ENCODE measurements at regions not wholly inside any gene's neighbourhood (a gene's known extent, or its start where the extent isn't known, plus 50 kb on each side); places are given as distances from the start of the nearest gene placed in this dataset.
"Not testable (repeated sequence)": the region's sequence is repeated elsewhere in the genome, so short reads cannot be mapped to it uniquely, and the experiment has no call there.

GRCh38 chr13:38223089-38223488 lies 126.6 kb upstream of the UFM1 start:
- H2AFZ ChIP-seq (ENCODE audit: low read depth, low read length), result no peak overlapping the region
- H3K14ac ChIP-seq (ENCODE audit: low read length in 2 of 2), result no peak overlapping the region
- H2BK5ac ChIP-seq (ENCODE audit: low read depth, low read length, poor library complexity, severe bottlenecking), result no peak overlapping the region
- peak; percentile 31 for DNase-seq
- no peak overlapping the region for H3K27ac ChIP-seq (ENCODE audit: low read length, poor library complexity, severe bottlenecking)
- no peak overlapping the region for H4K91ac ChIP-seq (ENCODE audit: low read length)
- H4K8ac ChIP-seq (ENCODE audit: low read length), result no peak overlapping the region
- H3K9ac ChIP-seq (ENCODE audit: low read length), result no peak overlapping the region
- H3K4me2 ChIP-seq (ENCODE audit: low read length, poor library complexity, severe bottlenecking), result no peak overlapping the region
- no peak overlapping the region for H3K4me3 ChIP-seq (ENCODE audit: insufficient read depth in 1 of 2, low read depth in 1 of 2, low read length in 2 of 2)
- no peak overlapping the region for H2BK12ac ChIP-seq (ENCODE audit: low read length in 2 of 2)
- no peak overlapping the region for H2AK5ac ChIP-seq (ENCODE audit: low read length, severe bottlenecking)
- H3K9me3 ChIP-seq (ENCODE audit: control insufficient read depth, low read length), result no peaks in the 10 kb centered on the region
- no peaks in the 10 kb centered on the region for H3K79me1 ChIP-seq (replicated peaks; ENCODE audit: low read length, poor library complexity, severe bottlenecking)
- H3K23ac ChIP-seq (ENCODE audit: low read length in 2 of 2), result no peak overlapping the region
- no peaks in the 10 kb centered on the region for H3K27me3 ChIP-seq (ENCODE audit: control insufficient read depth in 1 of 2, insufficient read depth in 1 of 2, low read length in 2 of 2)
- H3K4ac ChIP-seq (ENCODE audit: low read depth in 1 of 2, low read length in 2 of 2), result no peak overlapping the region
- no peak overlapping the region for H2BK120ac ChIP-seq (ENCODE audit: low read depth, low read length)
- H2BK15ac ChIP-seq (ENCODE audit: low read depth, poor library complexity, severe bottlenecking), result no peak overlapping the region
- WGBS, result no CpG with 5 or more reads among the region's 1 CpG
- no peaks in the 10 kb centered on the region for H3K4me1 ChIP-seq (ENCODE audit: control insufficient read depth, insufficient read depth, low read depth, low read length)
- no peak overlapping the region for H3K18ac ChIP-seq (ENCODE audit: low read depth in 1 of 2, low read length in 2 of 2)
- H3K36me3 ChIP-seq (ENCODE audit: control insufficient read depth in 1 of 2, insufficient read depth in 2 of 2, low read depth in 1 of 2, low read length in 2 of 2), result no peaks in the 10 kb centered on the region

GRCh38 chr13:38221120-38221519 lies 128.5 kb upstream of the UFM1 start:
- H3K14ac ChIP-seq (ENCODE audit: low read length in 2 of 2); H2BK5ac ChIP-seq (ENCODE audit: low read depth, low read length, poor library complexity, severe bottlenecking); H3K79me1 ChIP-seq (replicated peaks; ENCODE audit: low read length, poor library complexity, severe bottlenecking); H3K27ac ChIP-seq (ENCODE audit: low read length, poor library complexity, severe bottlenecking); H2AFZ ChIP-seq (ENCODE audit: low read depth, low read length); H2BK15ac ChIP-seq (ENCODE audit: low read depth, poor library complexity, severe bottlenecking); H3K23ac ChIP-seq (ENCODE audit: low read length in 2 of 2); H4K91ac ChIP-seq (ENCODE audit: low read length); H3K27me3 ChIP-seq (ENCODE audit: control insufficient read depth in 1 of 2, insufficient read depth in 1 of 2, low read length in 2 of 2); H3K4me3 ChIP-seq (ENCODE audit: insufficient read depth in 1 of 2, low read depth in 1 of 2, low read length in 2 of 2); H3K4me1 ChIP-seq (ENCODE audit: control insufficient read depth, insufficient read depth, low read depth, low read length); H4K8ac ChIP-seq (ENCODE audit: low read length); H3K36me3 ChIP-seq (ENCODE audit: control insufficient read depth in 1 of 2, insufficient read depth in 2 of 2, low read depth in 1 of 2, low read length in 2 of 2); H3K18ac ChIP-seq (ENCODE audit: low read depth in 1 of 2, low read length in 2 of 2); H2BK120ac ChIP-seq (ENCODE audit: low read depth, low read length); DNase-seq; H3K9ac ChIP-seq (ENCODE audit: low read length); H3K4me2 ChIP-seq (ENCODE audit: low read length, poor library complexity, severe bottlenecking); H2BK12ac ChIP-seq (ENCODE audit: low read length in 2 of 2); H3K4ac ChIP-seq (ENCODE audit: low read depth in 1 of 2, low read length in 2 of 2); H3K9me3 ChIP-seq (ENCODE audit: control insufficient read depth, low read length); H2AK5ac ChIP-seq (ENCODE audit: low read length, severe bottlenecking): not testable (repeated sequence)
- 97% methylated on average over 1 of the region's 1 CpG for WGBS

GRCh38 chr13:38216181-38216580 lies 133.5 kb upstream of the UFM1 start:
- H2AK5ac ChIP-seq (ENCODE audit: low read length, severe bottlenecking), result no peak overlapping the region
- no peak overlapping the region for H3K27ac ChIP-seq (ENCODE audit: low read length, poor library complexity, severe bottlenecking)
- no peak for DNase-seq
- no peak overlapping the region for H2AFZ ChIP-seq (ENCODE audit: low read depth, low read length)
- H3K14ac ChIP-seq (ENCODE audit: low read length in 2 of 2), result no peak overlapping the region
- WGBS, result 80% methylated on average over 1 of the region's 2 CpGs
- H3K23ac ChIP-seq (ENCODE audit: low read length in 2 of 2), result no peak overlapping the region
- no peak overlapping the region for H2BK15ac ChIP-seq (ENCODE audit: low read depth, poor library complexity, severe bottlenecking)
- no peak overlapping the region for H2BK120ac ChIP-seq (ENCODE audit: low read depth, low read length)
- peaks cover 3% of the 10 kb centered on the region for H3K9me3 ChIP-seq (ENCODE audit: control insufficient read depth, low read length)
- no peak overlapping the region for H3K18ac ChIP-seq (ENCODE audit: low read depth in 1 of 2, low read length in 2 of 2)
- H3K4me3 ChIP-seq (ENCODE audit: insufficient read depth in 1 of 2, low read depth in 1 of 2, low read length in 2 of 2), result no peak overlapping the region
- no peak overlapping the region for H3K4ac ChIP-seq (ENCODE audit: low read depth in 1 of 2, low read length in 2 of 2)
- no peaks in the 10 kb centered on the region for H3K27me3 ChIP-seq (ENCODE audit: control insufficient read depth in 1 of 2, insufficient read depth in 1 of 2, low read length in 2 of 2)
- no peak overlapping the region for H4K8ac ChIP-seq (ENCODE audit: low read length)
- no peaks in the 10 kb centered on the region for H3K36me3 ChIP-seq (ENCODE audit: control insufficient read depth in 1 of 2, insufficient read depth in 2 of 2, low read depth in 1 of 2, low read length in 2 of 2)
- H3K79me1 ChIP-seq (replicated peaks; ENCODE audit: low read length, poor library complexity, severe bottlenecking), result no peaks in the 10 kb centered on the region
- no peak overlapping the region for H4K91ac ChIP-seq (ENCODE audit: low read length)
- no peaks in the 10 kb centered on the region for H3K4me1 ChIP-seq (ENCODE audit: control insufficient read depth, insufficient read depth, low read depth, low read length)
- H3K9ac ChIP-seq (ENCODE audit: low read length), result no peak overlapping the region
- H3K4me2 ChIP-seq (ENCODE audit: low read length, poor library complexity, severe bottlenecking), result no peak overlapping the region
- no peak overlapping the region for H2BK12ac ChIP-seq (ENCODE audit: low read length in 2 of 2)
- H2BK5ac ChIP-seq (ENCODE audit: low read depth, low read length, poor library complexity, severe bottlenecking), result no peak overlapping the region

- Histone ChIP-seq H3K27ac (ENCODE audit: low read length, poor library complexity, severe bottlenecking) (no peak overlapping the region), H3K14ac (ENCODE audit: low read length in 2 of 2) (no peak overlapping the region), H3K36me3 (ENCODE audit: control insufficient read depth in 1 of 2, insufficient read depth in 2 of 2, low read depth in 1 of 2, low read length in 2 of 2) (no peaks in the 10 kb centered on the region), H4K91ac (ENCODE audit: low read length) (no peak overlapping the region), H3K18ac (ENCODE audit: low read depth in 1 of 2, low read length in 2 of 2) (no peak overlapping the region), H2BK15ac (ENCODE audit: low read depth, poor library complexity, severe bottlenecking) (no peak overlapping the region), H3K4me3 (ENCODE audit: insufficient read depth in 1 of 2, low read depth in 1 of 2, low read length in 2 of 2) (no peak overlapping the region), H2BK12ac (ENCODE audit: low read length in 2 of 2) (no peak overlapping the region), H2BK120ac (ENCODE audit: low read depth, low read length) (no peak overlapping the region), H3K4me1 (ENCODE audit: control insufficient read depth, insufficient read depth, low read depth, low read length) (no peaks in the 10 kb centered on the region), H3K4ac (ENCODE audit: low read depth in 1 of 2, low read length in 2 of 2) (no peak overlapping the region), H2AFZ (ENCODE audit: low read depth, low read length) (no peak overlapping the region), H2AK5ac (ENCODE audit: low read length, severe bottlenecking) (no peak overlapping the region), H2BK5ac (ENCODE audit: low read depth, low read length, poor library complexity, severe bottlenecking) (no peak overlapping the region), H3K9me3 (ENCODE audit: control insufficient read depth, low read length) (peaks cover 3% of the 10 kb centered on the region), H3K23ac (ENCODE audit: low read length in 2 of 2) (no peak overlapping the region), H3K4me2 (ENCODE audit: low read length, poor library complexity, severe bottlenecking) (no peak overlapping the region), H3K79me1 (replicated peaks; ENCODE audit: low read length, poor library complexity, severe bottlenecking) (no peaks in the 10 kb centered on the region), H3K9ac (ENCODE audit: low read length) (no peak overlapping the region), H3K27me3 (ENCODE audit: control insufficient read depth in 1 of 2, insufficient read depth in 1 of 2, low read length in 2 of 2) (no peaks in the 10 kb centered on the region), H4K8ac (ENCODE audit: low read length) (no peak overlapping the region)
- DNase-seq, result no peak
- WGBS, result no CpG with 5 or more reads among the region's 1 CpG
Measured at GRCh38 chr13:38213314-38213713, 136.3 kb upstream of the UFM1 start.

Data from mesenchymal stem cell (in vitro differentiated cells and primary cell).